GM18868 (cell line): ENCODE measurements at regions not wholly inside any gene's neighbourhood (a gene's known extent, or its start where the extent isn't known, plus 50 kb on each side); places are given as distances from the start of the nearest gene placed in this dataset.

ENCODE experiments used
- ATAC-seq: cut with Tn5 transposase; IDR thresholded peaks from one replicate; pipeline ENCODE4 v1.9.1; 2021; ENCODE audit warnings: mild to moderate bottlenecking, moderate library complexity; ENCODE audit not compliant: unreplicated experiment

DNA sequence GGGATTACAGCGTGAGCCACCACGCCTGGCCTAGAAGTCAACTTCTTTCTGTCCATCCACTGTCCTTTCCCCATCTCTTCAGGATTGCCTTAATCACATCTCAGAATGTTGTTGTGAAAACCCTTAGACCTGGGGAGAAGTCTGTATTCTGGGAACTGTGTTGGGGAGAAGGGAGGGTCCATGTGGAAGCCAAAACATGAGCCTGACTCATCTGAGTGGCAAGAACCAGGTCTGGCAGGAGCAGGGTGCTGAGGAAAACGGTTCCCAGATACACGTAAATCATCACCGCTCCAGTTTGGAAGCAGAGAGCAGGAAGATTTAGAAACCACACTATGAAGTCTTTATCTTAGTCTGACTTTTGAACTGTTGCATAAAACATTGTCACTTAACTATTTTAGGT lies 245.6 kb upstream of the RGS6 start:
- ATAC-seq = no peak

DNA sequence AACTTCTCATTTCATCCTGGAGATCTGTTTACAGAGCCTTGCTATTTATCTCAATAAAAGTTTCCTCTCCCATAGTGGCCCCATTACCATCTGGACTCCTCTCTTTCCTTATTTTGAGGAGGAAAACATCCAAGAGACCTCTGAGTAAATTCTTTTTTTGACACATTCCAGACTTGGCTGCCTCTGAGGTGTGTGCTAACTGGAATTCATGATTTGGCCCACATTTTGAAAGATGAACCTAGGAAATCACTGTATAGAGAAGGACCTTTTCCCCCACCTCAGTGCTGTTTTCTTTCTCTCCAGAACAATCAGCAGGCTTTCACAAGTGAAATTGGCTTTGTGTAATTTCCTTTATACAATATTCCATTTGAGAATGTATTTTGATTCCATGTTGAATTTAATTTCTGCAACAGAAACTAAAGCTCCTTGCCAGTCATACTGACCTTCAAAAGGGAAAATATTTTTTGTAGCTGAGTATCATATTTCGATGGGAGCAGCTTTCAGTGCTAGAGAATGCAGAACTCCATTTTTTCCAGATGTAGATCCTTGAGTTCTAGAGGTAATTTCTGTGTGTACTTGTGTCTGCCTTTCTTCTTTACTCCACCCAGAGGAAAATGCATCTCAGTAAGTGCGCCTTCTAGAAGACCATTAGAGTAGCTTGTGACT lies 244.9 kb upstream of the RGS6 start:
- ATAC-seq = no peak

DNA sequence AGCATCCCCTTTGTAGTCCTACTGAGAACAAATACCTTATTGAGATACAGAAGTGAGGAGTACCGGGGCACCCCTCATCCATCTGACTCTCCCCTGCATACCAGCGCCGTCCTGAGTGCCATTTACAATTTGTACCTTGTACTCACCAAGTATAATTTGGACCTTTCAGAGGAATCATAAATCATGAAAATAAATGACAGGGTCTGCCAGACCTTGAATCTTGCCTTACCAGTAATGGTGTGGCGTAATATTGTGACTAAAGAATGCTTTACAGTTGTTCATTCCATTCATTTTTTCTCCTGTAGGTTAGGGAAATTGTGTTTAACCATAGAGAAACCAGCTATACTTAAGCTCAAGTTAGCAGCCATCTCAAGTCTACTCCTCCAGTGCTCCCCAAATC lies 243.7 kb upstream of the RGS6 start:
- no peak for ATAC-seq

DNA sequence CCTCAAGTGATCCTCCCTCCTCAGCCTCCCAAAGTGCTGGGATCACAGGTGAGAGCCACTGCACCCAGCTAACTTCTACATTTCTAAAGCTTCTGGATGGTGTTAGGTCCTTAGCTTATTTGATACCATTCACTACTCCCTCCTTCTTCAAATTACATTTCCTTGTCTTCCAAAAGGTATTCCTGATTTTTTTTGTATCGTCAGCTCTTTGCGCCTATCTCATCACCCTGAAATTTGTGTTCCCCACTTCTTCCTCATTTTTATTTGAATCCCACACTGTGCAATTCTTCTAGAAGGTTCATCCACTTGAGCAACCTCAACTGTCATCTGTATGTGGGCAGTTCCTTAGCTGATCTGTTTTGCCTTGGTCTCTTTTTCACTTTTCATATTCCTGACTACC lies 241.8 kb upstream of the RGS6 start:
- ATAC-seq = no peak

DNA sequence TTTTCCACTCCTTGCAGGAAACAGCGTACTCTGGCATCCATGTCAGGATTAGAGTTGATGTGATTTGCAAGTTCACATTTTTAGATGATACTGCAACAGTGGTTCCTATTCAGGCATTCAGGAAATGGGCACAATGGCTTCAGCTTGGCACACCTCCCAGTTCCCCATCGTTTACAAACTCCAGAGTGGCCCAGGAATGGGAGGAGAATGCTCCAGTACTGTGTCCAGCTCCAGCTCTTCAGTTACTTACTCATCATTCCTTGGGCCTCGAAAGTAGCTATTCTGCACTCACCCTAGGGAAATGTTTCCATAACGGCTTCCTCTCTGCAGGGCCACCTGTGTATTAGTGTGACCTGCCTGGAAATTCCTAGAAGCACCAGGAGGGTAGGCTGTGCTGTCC lies 239.7 kb upstream of the RGS6 start:
- ATAC-seq = no peak

DNA sequence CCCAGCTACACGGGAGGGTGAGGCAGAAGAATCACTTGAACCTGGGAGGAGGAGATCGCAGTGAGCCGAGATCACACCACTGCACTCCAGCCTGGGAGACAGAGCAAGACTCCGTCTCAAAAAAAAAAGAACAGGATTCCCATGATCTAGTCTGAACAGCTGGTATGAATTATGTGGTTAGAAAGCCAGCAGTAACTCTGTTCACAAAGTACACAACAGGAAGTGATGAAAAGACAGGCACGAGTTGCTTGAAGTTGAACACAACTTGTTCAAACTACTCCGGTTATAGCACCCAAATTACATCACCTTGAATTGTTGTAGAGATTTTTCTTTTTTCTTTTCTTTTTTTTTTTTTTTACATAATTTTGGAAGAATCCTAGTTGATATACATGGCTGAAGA lies 238.8 kb upstream of the RGS6 start:
- ATAC-seq = no peak

DNA sequence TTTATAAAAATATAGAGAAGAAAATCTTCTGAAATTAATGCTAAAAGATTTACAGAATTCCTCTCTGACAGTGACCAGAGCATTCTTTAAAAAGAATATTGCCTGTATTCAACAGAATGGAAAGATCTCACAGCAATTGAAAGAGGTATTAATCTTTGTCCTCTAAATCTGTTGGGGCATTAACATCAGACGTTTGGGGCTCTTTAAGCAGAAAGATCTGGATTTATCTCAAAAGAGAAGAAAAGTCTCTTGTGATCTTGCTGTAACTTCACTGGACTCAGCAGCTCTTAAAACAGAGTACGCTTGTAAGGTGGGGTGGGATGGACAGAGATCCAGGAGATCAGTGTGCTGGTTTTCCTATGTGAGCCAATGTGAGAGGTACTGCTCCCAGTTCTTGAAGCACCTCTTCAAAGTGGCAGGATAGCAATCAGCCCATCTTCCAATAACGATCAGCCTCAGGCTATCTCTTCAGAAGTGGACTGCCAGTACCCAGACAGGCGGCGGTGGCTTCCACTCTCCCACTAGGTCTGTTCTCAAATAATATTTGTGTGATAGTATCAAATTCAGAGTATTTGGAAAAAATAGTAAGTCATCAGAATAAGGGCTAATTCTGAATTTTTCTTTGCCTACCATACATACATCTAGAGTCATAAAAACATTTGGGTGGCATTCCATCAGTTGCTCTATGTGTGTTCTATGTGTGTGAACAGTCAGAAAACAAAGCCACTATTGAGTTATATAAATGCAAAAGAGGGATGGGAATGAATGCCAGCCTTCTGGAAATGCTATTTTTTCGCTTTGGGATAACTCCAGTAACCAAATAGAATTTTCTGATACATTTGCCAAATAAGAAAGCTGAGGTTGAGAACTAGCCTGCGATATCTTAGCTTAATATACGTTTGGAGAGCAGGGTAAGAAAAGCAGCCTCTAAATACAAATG lies 237.4 kb upstream of the RGS6 start:
- no peak for ATAC-seq

DNA sequence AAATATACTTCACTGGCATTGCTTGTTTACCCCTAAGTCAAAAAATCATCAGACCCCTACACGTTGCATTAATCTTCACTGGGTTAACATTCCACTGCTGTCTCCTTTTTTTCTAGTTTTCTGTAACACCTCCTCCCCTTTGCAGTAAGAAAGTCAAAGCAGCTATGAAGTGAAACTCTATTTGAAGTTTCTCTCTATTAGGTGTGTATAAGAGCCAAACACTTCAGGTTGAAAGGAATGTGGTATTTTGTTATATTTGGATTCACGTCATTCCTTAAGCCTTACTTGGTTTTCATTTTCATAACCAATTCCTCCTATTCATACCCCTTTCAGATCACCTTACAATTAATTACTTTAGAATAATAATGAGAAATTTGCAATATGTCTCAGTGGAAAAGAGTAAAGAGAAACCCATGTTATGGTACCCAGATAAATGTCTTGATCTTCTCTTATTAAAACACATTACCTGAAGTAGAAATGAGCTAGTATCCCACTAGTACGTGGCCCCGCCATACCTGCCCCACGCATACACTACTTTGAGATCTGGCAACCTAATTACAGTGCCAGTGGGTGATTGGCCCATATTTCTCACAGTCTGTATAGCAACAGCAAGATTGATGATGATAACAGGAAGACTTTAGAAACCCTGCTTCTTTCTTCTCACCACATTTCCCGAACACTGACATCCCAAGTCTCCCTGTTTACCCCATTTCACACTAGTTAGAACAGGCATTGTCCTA lies 236.4 kb upstream of the RGS6 start:
- ATAC-seq = no peak

DNA sequence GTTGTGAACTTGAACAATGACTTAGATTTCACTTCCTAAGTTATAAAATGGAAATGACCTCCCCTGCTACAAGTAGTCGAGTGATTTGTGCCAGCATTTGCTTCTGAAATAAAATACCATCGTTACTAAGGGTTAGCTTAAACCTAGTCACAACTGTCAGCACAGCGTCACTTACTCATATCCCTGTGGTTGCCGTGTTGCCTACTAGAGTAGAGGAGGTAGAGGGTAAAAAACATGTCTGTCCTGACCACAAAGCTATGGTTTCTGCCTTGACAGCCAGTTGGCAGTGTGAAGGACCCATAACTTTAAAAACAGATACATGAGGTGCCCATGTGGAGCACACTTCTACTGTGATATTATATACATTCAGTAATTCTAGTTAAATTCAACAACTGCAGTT lies 234.2 kb upstream of the RGS6 start:
- no peak for ATAC-seq

DNA sequence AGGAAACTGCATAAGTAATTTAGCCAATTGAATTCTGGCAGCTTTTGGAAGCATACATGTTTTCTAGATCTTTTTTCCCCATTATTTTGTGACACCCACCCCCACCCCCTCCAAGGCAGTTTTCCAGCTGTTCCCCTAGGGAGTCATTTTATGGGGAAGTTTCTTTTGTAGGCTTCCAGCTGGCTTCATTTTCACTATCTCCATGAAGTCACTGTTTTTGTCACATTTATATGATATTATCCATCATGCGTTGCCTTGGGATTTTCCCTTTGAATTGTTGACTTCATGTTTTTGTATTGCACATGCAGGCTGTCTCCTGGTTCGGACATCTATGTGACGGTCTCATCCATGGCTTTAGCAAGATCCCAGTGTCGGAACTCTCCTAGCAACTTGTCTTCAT lies 233.6 kb upstream of the RGS6 start:
- no peak for ATAC-seq

DNA sequence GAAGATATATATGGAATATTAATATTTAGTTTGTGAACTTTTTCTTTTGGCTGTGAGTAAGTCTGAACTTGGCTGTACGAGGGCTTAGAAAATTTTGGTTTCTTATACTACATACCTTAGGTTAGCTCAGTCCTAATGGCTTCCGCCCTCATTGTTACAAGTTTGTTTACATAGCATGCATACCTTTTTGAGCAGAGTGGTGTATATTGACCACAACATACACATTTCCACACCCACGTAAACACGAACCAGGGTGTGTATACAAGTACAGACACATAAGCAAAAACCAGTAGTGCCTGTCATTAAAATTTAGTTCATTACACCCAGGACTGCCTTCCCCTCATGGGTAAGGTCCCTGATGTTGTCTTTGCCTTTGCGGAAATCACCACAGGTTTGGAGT lies 230.2 kb upstream of the RGS6 start:
- ATAC-seq = no peak

DNA sequence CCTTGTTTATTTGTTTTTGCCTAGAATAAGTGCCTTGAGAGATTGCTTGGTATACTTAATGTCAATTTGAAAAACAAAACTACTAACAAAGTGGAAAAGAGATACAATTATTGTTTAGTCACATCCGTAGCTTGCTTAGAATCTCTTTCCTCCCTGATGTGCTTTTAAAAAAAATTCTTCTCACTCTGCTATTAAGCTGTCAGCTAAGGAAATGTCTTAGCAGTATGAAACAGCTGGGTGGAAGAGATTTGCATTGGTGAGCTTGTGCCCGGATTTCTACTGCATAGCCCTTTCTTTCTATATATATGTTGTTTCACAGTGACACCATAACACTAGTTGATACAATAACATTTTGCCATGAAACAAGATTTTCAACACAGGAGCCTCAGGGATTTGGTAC lies 229.4 kb upstream of the RGS6 start:
- no peak for ATAC-seq

DNA sequence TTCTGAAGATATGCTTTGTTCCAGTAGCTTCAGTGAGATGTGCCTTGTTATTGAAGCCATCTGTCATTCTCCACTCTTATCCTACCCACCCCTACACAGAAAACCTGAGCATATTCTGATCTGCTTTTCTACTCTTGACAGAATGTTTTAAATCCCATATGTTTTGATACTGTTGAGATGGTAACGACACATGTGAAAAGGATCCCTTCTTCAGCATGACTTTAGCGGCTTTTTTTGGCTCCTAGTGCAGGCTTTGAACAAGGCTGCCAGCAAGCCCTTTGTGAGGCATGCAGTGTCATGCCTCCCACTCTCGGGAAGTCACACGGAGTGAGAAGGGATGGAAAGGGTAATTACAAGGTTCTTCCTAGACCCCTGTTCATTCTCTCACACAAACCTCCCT lies 228.8 kb upstream of the RGS6 start:
- ATAC-seq = no peak

DNA sequence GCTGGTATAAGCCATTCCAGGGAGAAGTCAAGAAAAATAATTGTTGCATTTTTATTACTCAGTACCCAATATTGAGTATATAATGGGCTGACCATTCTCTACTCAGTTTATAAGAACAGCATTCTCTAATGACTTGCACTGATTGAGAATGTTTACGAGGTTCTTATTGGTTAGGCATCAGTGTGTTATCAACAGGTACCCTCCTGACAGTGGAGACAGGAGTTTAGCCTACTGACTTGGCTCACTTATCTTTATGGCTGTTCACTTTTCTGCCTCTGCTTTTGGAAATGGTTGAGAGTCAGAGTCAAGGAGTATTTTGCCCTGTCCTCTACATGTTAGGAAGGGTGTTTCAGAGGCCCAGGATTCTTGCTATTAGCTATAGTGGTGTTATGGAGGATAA lies 228.0 kb upstream of the RGS6 start:
- ATAC-seq = no peak

DNA sequence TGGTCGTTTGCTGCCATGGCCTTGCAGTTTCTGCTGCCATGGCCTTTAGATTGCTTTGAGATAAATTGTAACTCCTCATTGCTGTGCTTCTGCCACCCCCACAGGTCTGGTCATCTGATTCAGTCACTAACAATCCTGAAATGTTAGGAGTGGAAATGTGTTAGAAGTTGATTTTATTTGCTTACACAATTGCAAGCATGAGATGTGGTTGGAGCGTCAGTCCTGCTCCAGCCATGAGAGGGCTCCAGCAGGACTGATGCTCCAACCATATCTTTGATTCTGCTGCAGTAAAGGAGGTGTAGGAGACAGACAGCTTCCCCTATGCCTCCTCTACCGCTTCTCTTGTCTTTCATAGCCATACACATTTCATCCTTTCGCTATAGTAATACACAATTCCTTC lies 226.8 kb upstream of the RGS6 start:
- no peak for ATAC-seq

DNA sequence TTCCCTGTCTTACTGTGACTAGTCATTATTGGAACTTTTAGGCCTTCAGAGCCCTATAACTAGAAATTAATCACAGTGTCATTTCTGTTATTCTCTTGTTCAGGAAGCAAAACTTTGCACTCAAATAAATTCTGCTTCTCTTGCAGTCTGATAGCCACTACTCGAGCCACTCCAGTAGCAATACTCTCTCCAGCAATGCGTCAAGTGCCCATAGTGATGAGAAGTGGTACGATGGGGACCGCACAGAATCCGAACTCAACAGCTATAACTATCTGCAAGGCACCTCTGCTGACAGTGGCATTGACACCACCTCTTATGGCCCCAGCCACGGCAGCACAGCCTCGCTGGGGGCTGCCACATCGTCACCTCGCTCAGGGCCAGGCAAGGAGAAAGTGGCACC lies 223.2 kb upstream of the RGS6 start:
- ATAC-seq = no peak

DNA sequence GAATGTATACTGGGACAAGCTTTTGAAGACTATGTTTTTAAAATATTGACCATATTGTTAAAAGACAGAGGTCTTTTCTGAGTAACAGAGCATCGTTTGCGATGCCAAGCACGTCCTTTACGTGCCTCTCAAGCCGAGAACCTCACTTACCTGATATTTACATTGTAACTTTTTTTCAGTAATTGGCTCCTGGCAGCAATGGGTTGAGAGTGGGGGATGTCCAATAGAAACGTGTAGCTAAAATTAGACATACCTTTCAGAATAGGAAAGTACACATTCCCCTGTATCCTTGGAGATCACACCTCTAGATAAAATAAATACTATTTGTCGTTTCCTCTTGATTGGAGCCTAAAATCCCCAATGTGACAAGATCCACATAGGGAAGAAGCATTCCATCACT lies 222.2 kb upstream of the RGS6 start:
- no peak for ATAC-seq

DNA sequence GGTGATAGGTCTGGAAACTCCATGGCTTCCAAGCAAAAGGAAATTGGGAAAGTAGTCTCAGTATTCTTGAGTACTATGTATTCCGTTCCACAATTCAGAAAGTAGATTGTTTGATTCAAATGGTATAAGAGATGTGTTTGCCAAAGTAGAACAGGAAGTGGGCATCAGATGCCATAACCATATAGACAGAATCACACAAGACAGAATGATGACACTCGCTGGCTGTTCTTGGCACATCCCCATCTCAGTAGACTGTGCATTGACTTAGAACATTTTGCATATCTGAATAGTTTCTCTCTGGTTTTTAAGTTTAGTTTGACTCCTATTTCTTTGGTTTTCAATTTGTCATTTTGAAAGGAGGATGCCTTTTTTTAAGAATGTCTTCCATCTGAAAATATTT lies 221.1 kb upstream of the RGS6 start:
- no peak for ATAC-seq

DNA sequence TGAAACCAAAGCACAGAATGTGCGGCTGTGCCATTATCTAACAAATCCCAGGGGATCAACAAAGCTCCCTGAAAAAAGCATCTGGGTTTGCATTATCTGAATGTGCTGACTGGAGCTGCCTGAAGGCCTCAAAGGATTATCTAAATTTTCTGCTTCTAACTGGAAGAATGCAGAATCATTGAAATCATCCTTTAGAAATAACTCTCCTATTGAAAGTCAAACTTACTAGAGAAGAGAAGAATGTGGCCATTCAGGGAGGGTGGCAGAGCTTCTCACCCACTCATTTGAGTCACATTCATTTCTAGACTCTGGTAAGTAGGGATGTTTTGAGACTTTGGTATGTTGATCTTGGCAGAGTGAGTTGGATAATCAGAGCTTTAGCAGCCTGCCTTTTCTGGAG lies 220.6 kb upstream of the RGS6 start:
- no peak for ATAC-seq

DNA sequence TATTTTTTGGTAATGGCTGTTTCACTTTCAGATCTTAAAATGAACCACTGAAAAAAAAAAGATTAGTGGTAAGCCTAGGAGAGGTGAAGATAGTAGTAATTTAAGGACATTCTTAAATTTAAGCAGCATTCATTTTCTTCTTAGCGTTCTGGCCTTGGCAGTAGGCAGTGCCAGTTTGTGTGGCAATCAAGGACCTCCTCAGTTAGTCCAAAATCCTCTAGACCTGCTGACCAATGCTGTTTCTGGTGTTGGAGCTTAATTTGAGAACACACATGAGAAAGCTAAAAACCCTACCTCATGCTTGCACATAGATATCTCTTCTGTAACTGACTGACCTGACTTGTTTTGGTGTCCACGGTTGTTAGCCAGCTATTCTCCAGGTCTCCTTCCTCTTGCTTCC lies 219.8 kb upstream of the RGS6 start:
- ATAC-seq = no peak

DNA sequence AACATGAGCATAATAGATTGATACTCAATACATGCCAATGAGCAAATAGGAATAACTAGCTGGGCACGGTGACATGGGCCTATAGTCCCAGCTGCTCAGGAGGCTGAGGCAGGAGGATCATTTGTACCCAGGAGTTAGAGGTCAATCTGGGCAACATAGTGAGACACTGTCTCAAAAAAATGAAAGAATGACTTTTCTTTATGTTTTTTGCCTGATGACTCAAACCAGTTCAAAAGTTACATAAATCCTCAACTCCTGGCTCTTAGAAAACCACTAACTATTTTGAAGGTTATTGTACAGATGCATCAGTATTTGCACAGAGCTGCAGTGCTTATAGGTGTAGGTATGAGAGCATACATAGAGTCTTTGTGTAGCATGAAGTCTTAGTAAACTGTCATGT lies 219.2 kb upstream of the RGS6 start:
- ATAC-seq = no peak

DNA sequence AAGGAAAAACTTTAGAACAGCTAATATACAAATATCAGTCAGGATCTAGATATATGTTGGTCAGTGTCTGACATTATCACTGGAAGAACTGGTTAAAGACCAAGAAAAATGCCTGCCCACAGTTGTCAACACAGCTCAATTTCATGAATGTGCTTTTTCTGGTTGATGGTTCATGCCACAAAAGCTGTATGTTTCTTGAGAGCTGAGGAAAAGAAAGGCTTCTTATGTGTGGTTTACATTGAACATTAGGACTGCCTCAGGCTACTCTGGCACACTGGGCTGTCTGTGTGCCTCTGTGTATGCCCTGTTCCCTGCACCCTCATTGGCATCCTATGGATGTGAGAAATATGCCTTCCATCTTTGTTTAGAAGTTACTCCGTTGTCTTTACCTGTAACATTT lies 218.8 kb upstream of the RGS6 start:
- ATAC-seq = no peak
